Natural killer cell treated with Interleukin-12 subunit alpha and Interleukin-12 subunit beta and Interleukin-15 and Interleukin-18, amount 100 ng/mL, for 72 hours (primary cell): ENCODE measurements at regions not wholly inside any gene's neighbourhood (a gene's known extent, or its start where the extent isn't known, plus 50 kb on each side); places are given as distances from the start of the nearest gene placed in this dataset.
"Not testable (repeated sequence)": the region's sequence is repeated elsewhere in the genome, so short reads cannot be mapped to it uniquely, and the experiment has no call there.

Experiments used
- ATAC-seq, 2 donors: fragments of 150-1000 bp; cut with Tn5 transposase in 1 of 2; sonication (Bioruptor Pico), chemical (Tn5 transposase) in 1 of 2; 2 replicates each; pipeline ENCODE4 v1.10.0; 2021
- DNase-seq: peaks from one replicate; pipeline ENCODE4 v3.0.0; 2022; ENCODE audit warnings: low spot score
- H3K27ac Mint-ChIP-seq, 2 donors: 1 replicate in 1 of 2; 2 replicates in 1 of 2; pipeline ENCODE4 v1.8.0; 2022; ENCODE audit warnings: mixed read lengths in 2 of 2, mild to moderate bottlenecking in 1 of 2, moderate library complexity in 1 of 2
- H3K27me3 Mint-ChIP-seq, 2 donors: 1 replicate in 1 of 2; 2 replicates in 1 of 2; pipeline ENCODE4 v1.8.0; 2022; ENCODE audit warnings: mixed read lengths in 2 of 2
- H3K36me3 Mint-ChIP-seq: one replicate; pipeline ENCODE4 v1.8.0; 2022; ENCODE audit warnings: mixed read lengths
- H3K4me1 Mint-ChIP-seq, 2 donors: 1 replicate in 1 of 2; 2 replicates in 1 of 2; pipeline ENCODE4 v1.8.0; 2022; ENCODE audit warnings: low read depth in 2 of 2, mixed read lengths in 2 of 2, mild to moderate bottlenecking in 1 of 2
- H3K4me3 Mint-ChIP-seq: one replicate; pipeline ENCODE4 v1.8.0; 2022; ENCODE audit warnings: mixed read lengths
- H3K9me3 Mint-ChIP-seq: 2 replicates; pipeline ENCODE4 v1.8.0; 2022; ENCODE audit warnings: mixed read lengths

GRCh38 chr3:154919226-154919625 is 160.9 kb upstream of the MME start:
- ATAC-seq: no peak
- Mint-ChIP-seq H3K9me3 (peaks cover 16% of the 10 kb centered on the region), H3K4me1 (no peaks in the 10 kb centered on the region), H3K36me3 (no peaks in the 10 kb centered on the region), H3K27me3 (no peaks in the 10 kb centered on the region), H3K4me3 (no peak overlapping the region), H3K27ac (no peak overlapping the region)
- no peak for DNase-seq

DNA sequence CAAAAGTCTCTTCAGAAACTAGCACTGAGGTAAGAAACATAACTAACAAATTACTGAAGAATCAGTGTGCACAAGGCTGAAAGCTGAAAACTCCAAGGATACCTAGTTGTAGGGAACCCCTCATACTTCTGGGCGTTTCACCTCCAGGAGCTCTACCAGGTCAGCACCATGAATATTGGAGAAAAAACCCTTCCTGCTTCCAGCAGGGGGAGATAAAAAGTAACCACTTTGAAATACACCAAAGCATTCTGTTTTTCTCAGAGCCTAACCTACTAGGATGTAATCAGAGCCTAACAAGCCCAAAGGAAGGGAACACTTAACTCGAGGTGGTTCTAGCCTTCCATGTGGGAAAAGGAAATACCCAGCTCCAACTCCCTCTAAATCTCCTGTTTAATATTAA is 175.8 kb upstream of the MME start:
- Mint-ChIP-seq H3K27ac (no peak overlapping the region), H3K9me3 (peaks cover 11% of the 10 kb centered on the region), H3K4me1 (no peaks in the 10 kb centered on the region), H3K27me3 (no peaks in the 10 kb centered on the region), H3K4me3 (no peak overlapping the region), H3K36me3 (peaks cover 11% of the 10 kb centered on the region)
- ATAC-seq (no peak), DNase-seq (no peak)

DNA sequence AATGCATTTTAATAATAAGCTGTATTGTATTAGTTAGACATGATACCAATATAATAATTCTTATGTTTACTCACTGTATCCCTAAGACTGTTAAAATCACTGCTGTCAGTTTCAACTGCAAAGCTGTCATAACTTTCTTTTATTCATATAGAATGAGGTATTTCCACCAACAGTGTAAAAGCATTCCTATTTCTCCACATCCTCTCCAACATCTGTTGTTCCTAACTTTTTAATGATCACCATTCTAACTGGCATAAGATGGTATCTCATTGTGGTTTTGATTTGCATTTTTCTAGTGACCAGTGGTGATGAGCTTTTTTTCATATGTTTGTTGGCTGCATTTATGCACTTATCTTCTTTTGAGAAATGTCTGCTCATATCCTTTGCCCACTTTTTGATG is 177.6 kb upstream of the MME start:
- ATAC-seq, DNase-seq, H3K4me1 Mint-ChIP-seq, H3K36me3 Mint-ChIP-seq, H3K27me3 Mint-ChIP-seq, H3K9me3 Mint-ChIP-seq, H3K27ac Mint-ChIP-seq, H3K4me3 Mint-ChIP-seq: not testable (repeated sequence)

DNA sequence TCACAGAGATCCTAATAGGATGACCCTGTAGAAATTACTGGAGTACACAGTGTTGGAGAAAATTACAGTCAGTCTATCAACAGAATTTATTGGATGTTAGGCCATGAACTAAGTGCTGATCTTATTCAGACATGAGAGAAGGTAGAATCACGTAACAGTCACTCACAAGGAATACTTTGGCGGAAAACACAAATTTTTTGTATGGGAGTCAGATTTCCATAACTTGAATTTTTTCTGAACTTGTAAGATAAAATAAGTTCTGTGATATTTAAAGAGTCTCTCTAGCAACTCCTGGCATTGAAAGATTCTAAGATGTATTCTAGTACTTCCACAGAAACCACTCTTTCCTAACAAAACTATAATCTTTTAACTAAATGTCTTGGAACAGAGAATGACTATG is 178.8 kb upstream of the MME start:
- ATAC-seq: no peak
- no peak for DNase-seq
- Mint-ChIP-seq H3K4me1 (no peaks in the 10 kb centered on the region), H3K9me3 (peaks cover 8% of the 10 kb centered on the region), H3K27me3 (no peaks in the 10 kb centered on the region), H3K36me3 (peaks cover 6% of the 10 kb centered on the region), H3K27ac (no peak overlapping the region), H3K4me3 (no peak overlapping the region)

GRCh38 chr3:154900816-154901215 is 179.3 kb upstream of the MME start:
- Mint-ChIP-seq H3K4me3 (no peak overlapping the region), H3K36me3 (peaks cover 6% of the 10 kb centered on the region), H3K9me3 (peaks cover 8% of the 10 kb centered on the region), H3K27ac (no peak overlapping the region), H3K27me3 (no peaks in the 10 kb centered on the region), H3K4me1 (no peaks in the 10 kb centered on the region)
- DNase-seq (no peak), ATAC-seq (no peak)

GRCh38 chr3:154898916-154899315 is 181.2 kb upstream of the MME start:
- ATAC-seq: no peak
- DNase-seq: no peak
- Mint-ChIP-seq H3K27ac (no peak overlapping the region), H3K36me3 (no peaks in the 10 kb centered on the region), H3K4me1 (no peaks in the 10 kb centered on the region), H3K27me3 (no peaks in the 10 kb centered on the region), H3K4me3 (no peak overlapping the region), H3K9me3 (peaks cover 8% of the 10 kb centered on the region)

DNA sequence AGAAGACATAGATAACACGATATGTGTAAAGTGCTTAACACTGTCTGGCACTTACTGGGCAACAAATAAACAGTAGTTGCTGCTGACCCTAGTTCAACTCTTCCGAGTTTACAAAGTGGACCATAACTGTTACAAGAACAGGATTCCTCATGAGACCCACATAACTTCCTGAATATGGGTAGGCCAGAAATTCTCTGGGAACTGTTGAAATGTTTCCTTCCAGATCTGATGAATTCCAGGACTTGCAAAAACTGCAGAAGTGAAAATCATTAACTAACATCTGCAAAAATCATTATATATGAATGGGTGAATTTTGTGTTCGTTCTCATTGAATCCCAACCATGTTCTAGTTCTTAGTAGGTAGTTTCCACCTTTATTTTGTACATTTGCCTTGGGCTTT is 181.7 kb upstream of the MME start:
- H3K36me3 Mint-ChIP-seq: no peaks in the 10 kb centered on the region
- ATAC-seq: no peak

DNA sequence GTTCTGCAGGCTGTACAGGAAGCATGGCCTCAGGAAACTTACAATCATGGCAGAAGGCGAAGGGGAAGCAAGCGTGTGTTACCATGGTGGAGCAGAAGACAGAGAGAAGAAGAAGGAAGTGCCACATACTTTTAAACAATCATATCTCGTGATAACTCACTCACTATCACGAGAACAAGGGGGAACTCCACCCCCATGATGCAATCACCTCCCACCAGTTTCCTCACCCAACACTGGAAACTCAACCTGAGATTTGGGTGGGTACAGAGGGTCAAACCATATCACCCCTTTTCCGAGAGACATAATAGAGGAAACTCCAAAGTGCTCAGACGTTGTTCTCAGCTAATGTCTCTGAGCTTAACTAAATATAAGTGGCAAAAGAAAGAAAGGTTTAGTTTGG is 186.3 kb upstream of the MME start:
- Mint-ChIP-seq H3K27ac (no peak overlapping the region), H3K9me3 (peaks cover 6% of the 10 kb centered on the region), H3K36me3 (no peaks in the 10 kb centered on the region), H3K4me1 (no peaks in the 10 kb centered on the region), H3K4me3 (no peak overlapping the region), H3K27me3 (no peaks in the 10 kb centered on the region)
- no peak for DNase-seq
- no peak for ATAC-seq

More for the DNA sequence above, 181.7 kb upstream of the MME start:
- DNase-seq: no peak
- Mint-ChIP-seq H3K4me3 (no peak overlapping the region), H3K4me1 (no peaks in the 10 kb centered on the region), H3K9me3 (peaks cover 8% of the 10 kb centered on the region), H3K27me3 (no peaks in the 10 kb centered on the region), H3K27ac (no peak overlapping the region)

- Mint-ChIP-seq H3K4me3 (no peak overlapping the region), H3K27me3 (no peaks in the 10 kb centered on the region), H3K27ac (no peak overlapping the region), H3K36me3 (no peaks in the 10 kb centered on the region), H3K9me3 (no peaks in the 10 kb centered on the region), H3K4me1 (no peaks in the 10 kb centered on the region)
- DNase-seq: no peak
- ATAC-seq: no peak
Measured at GRCh38 chr3:154889227-154889634, 190.9 kb upstream of the MME start.

DNA sequence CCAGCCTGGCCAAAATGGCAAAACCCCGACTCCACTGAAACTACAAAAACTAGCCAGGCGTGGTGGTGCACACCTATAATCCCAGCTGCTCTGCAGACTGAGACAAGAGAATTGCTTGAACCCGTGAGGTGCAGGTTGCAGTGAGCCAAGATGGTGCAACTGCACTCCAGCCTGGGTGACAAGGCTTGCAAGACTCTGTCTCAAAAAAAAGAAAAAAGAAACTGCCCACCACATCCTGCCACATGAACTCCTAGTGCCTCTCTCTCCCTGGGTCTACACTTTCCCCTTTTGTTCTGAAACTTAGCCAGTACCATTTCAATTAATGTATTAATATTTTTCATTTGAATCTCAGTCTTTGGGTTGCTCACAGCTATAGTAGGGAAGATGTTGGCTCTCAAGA is 192.2 kb upstream of the MME start:
- H3K4me1 Mint-ChIP-seq: no peaks in the 10 kb centered on the region
- no peak overlapping the region for H3K4me3 Mint-ChIP-seq
- peaks cover 4% of the 10 kb centered on the region for H3K9me3 Mint-ChIP-seq
- ATAC-seq: no peak
- H3K27ac Mint-ChIP-seq: no peak overlapping the region
- no peaks in the 10 kb centered on the region for H3K27me3 Mint-ChIP-seq
- no peak for DNase-seq
- H3K36me3 Mint-ChIP-seq: no peaks in the 10 kb centered on the region

DNA sequence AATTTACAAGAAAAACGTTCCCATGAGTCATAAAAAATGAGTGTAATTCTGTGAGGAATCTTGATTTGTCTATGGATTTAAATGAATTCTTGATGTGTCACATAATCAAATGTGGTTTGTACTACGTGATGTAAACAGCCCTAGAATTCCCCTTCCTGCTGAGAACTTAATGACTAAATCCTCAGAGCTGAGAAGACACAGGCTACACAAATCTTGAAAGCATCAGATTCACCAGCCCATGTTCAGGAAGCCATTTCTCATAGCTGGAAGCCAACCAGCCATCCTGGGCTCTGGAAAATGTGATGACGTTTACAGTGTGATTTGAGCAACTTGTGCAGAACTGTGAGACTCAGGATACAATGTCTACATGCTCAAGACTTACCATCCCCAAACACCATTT is 193.7 kb upstream of the MME start:
- Mint-ChIP-seq H3K36me3 (no peaks in the 10 kb centered on the region), H3K4me3 (no peak overlapping the region), H3K4me1 (no peaks in the 10 kb centered on the region), H3K9me3 (peaks cover 4% of the 10 kb centered on the region), H3K27me3 (no peaks in the 10 kb centered on the region), H3K27ac (no peak overlapping the region)
- no peak for ATAC-seq
- DNase-seq: no peak

DNA sequence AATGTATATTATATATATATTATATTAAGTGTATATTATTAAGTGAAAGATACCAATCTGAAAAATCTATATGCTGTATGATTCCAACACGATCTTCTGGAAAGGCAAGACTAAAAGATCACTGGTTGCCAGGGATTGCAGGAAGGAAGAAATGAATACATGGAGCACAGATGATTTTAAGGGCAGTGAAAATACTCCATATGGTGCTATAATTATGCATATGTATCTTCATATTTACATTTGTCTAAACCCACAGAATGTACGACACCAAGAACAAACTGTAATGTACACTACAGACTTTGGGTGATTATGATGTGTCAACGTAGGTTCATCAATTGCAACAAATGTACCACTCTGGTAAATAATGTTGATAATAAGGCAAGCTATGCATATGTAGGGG is 194.7 kb upstream of the MME start:
- H3K27me3 Mint-ChIP-seq: no peaks in the 10 kb centered on the region

DNA sequence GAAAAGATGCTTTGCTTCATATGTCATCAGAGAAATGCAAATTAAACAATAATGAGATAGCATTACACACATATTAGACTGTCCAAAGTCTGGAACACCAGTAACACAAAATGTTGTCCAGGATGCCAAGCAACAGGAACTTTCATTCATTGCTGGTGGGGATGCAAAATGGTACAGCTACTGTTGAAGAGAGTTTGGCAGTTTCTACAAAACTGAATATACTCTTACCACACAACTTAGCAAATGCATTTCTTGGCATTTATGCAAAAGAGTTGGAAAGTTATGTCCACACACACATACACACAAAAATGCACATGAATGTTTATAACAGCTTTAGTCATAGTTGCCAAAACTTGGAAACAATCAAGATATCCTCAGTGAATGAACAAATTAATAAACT is 195.2 kb upstream of the MME start:
- Mint-ChIP-seq H3K4me1 (no peaks in the 10 kb centered on the region), H3K27ac (no peak overlapping the region), H3K9me3 (peaks cover 4% of the 10 kb centered on the region), H3K27me3 (no peaks in the 10 kb centered on the region), H3K4me3 (no peak overlapping the region), H3K36me3 (no peaks in the 10 kb centered on the region)
- DNase-seq (no peak), ATAC-seq (no peak)

More for the DNA sequence above, 194.7 kb upstream of the MME start:
- no peaks in the 10 kb centered on the region for H3K4me1 Mint-ChIP-seq
- no peak overlapping the region for H3K27ac Mint-ChIP-seq
- ATAC-seq (no peak), DNase-seq (no peak)
- H3K9me3 Mint-ChIP-seq: peaks cover 4% of the 10 kb centered on the region
- no peaks in the 10 kb centered on the region for H3K36me3 Mint-ChIP-seq
- H3K4me3 Mint-ChIP-seq: no peak overlapping the region

DNA sequence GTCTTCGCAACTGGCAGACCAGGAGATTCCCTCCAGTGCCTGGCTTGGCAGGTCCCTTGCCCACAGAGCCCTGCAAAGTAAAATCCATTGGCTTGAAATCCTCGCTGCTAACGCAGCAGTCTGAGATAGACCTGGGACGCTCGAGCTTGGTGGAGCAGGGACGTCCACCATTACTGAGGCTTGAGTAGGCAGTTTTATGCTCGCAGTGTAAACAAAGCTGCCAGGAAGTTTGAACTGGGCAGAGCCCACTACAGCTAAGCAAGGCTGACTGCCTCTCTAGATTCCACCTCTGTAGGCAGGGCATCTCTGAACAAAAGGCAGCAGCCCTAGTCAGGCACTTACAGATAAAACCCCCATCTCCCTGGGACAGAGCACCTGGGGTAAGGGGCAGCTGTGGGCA is 205.0 kb upstream of the MME start:
- H3K9me3 Mint-ChIP-seq: peaks cover 17% of the 10 kb centered on the region
- H3K27me3 Mint-ChIP-seq: no peaks in the 10 kb centered on the region
- ATAC-seq (no peak), DNase-seq (no peak)
- peaks cover 20% of the 10 kb centered on the region for H3K36me3 Mint-ChIP-seq
- H3K4me3 Mint-ChIP-seq: no peak overlapping the region
- no peaks in the 10 kb centered on the region for H3K4me1 Mint-ChIP-seq
- H3K27ac Mint-ChIP-seq: no peak overlapping the region

- DNase-seq (no peak), ATAC-seq (no peak)
- Mint-ChIP-seq H3K4me3 (no peak overlapping the region), H3K36me3 (peaks cover 8% of the 10 kb centered on the region), H3K27ac (no peak overlapping the region), H3K9me3 (peaks cover 16% of the 10 kb centered on the region), H3K4me1 (no peaks in the 10 kb centered on the region), H3K27me3 (no peaks in the 10 kb centered on the region)
Measured at GRCh38 chr3:154872696-154873095, 207.4 kb upstream of the MME start.
